Kidney epithelial cell (primary cell): ENCODE measurements at regions not wholly inside any gene's neighbourhood (a gene's known extent, or its start where the extent isn't known, plus 50 kb on each side); places are given as distances from the start of the nearest gene placed in this dataset.
A peak's percentile ranks its signal among the peaks of the same experiment; 100 is the strongest.

Experiments used
- DNase-seq: peaks from one replicate; pipeline ENCODE4 v3.0.0-alpha.2; 2010; ENCODE audit warnings: low read depth
- H3K27me3 ChIP-seq: 2 replicates; pipeline ENCODE4 v1.6.0; 2011; ENCODE audit warnings: low read length; ENCODE audit not compliant: control insufficient read depth, insufficient read depth
- H3K36me3 ChIP-seq: 2 replicates; pipeline ENCODE4 v1.5.1; 2011; ENCODE audit warnings: low read length; ENCODE audit not compliant: control insufficient read depth, insufficient read depth
- H3K4me3 ChIP-seq: 2 replicates; pipeline ENCODE4 v1.5.1; 2011; ENCODE audit warnings: low read depth, mild to moderate bottlenecking, control low read depth, low read length
- CTCF ChIP-seq: IDR thresholded peaks from 2 replicates; pipeline ENCODE4 v1.5.1; 2011; ENCODE audit warnings: mild to moderate bottlenecking, moderate library complexity, low read length, control low read depth, inconsistent platforms; ENCODE audit not compliant: insufficient read depth, poor library complexity, severe bottlenecking

- no peaks in the 10 kb centered on the region for H3K27me3 ChIP-seq
- peak; percentile 4 for DNase-seq
- H3K4me3 ChIP-seq: no peak overlapping the region
- TF ChIP-seq CTCF: no peak
- H3K36me3 ChIP-seq: no peaks in the 10 kb centered on the region
Observed at GRCh38 chr2:147572622-147573021, 272.2 kb upstream of the ACVR2A start.

- no peak overlapping the region for H3K4me3 ChIP-seq
Observed at GRCh38 chr2:147569426-147569825, 275.4 kb upstream of the ACVR2A start.

GRCh38 chr2:147568109-147568508 is 276.7 kb upstream of the ACVR2A start:
- TF ChIP-seq CTCF: no peak
- no peaks in the 10 kb centered on the region for H3K27me3 ChIP-seq
- H3K36me3 ChIP-seq: no peaks in the 10 kb centered on the region
- DNase-seq: no peak
- no peak overlapping the region for H3K4me3 ChIP-seq

More at GRCh38 chr2:147569426-147569825, 275.4 kb upstream of the ACVR2A start:
- no peaks in the 10 kb centered on the region for H3K36me3 ChIP-seq
- no peak for TF ChIP-seq CTCF
- no peak for DNase-seq
- H3K27me3 ChIP-seq: no peaks in the 10 kb centered on the region

GRCh38 chr2:147567136-147567535 is 277.7 kb upstream of the ACVR2A start:
- no peak for DNase-seq
- Histone ChIP-seq H3K36me3 (no peaks in the 10 kb centered on the region), H3K4me3 (no peak overlapping the region), H3K27me3 (no peaks in the 10 kb centered on the region)
- no peak for TF ChIP-seq CTCF

GRCh38 chr2:147560810-147561535 is 283.9 kb upstream of the ACVR2A start:
- Histone ChIP-seq H3K4me3 (no peak overlapping the region), H3K36me3 (no peaks in the 10 kb centered on the region), H3K27me3 (no peaks in the 10 kb centered on the region)
- no peak for DNase-seq
- TF ChIP-seq CTCF: no peak
